ENCODE measurements at regions not wholly inside any gene's neighbourhood (a gene's known extent, or its start where the extent isn't known, plus 50 kb on each side); places are given as distances from the start of the nearest gene placed in this dataset.

DNA sequence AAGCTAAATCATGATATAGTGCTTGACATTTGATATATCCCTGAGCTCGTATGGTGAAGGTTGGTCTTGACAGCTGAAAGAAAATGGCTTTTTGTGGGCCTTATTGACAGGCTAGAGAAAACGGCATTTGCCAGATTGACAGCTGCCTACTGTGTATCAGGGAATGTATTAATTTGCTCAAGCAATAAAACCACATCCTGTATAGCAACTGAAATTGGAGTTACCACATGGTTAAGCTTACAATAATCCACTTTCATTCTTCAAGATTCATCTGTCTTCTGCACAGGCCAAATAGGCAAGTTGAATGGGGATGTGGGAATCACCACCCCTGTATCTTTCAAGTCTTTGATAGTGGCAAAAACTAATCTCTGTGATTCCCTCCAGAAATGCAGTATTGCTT is 76.2 kb upstream of the IL2 start:
- BruUV-seq (replicated peaks) = no TSS peak
- TF ChIP-seq, protein P1, sequence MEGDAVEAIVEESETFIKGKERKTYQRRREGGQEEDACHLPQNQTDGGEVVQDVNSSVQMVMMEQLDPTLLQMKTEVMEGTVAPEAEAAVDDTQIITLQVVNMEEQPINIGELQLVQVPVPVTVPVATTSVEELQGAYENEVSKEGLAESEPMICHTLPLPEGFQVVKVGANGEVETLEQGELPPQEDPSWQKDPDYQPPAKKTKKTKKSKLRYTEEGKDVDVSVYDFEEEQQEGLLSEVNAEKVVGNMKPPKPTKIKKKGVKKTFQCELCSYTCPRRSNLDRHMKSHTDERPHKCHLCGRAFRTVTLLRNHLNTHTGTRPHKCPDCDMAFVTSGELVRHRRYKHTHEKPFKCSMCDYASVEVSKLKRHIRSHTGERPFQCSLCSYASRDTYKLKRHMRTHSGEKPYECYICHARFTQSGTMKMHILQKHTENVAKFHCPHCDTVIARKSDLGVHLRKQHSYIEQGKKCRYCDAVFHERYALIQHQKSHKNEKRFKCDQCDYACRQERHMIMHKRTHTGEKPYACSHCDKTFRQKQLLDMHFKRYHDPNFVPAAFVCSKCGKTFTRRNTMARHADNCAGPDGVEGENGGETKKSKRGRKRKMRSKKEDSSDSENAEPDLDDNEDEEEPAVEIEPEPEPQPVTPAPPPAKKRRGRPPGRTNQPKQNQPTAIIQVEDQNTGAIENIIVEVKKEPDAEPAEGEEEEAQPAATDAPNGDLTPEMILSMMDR (IDR thresholded peaks at IDR 0.05 in 2 of 3, conservative IDR thresholded peaks at IDR 0.05 in 1 of 3; ENCODE audit: borderline replicate concordance in 1 of 3, insufficient read depth in 1 of 3, low read depth in 2 of 3, low read length in 2 of 3) = no peak
- TF ChIP-seq JUND (IDR thresholded peaks at IDR 0.05) = no peak
- no peak for TF ChIP-seq CBX3 (IDR thresholded peaks at IDR 0.05; ENCODE audit: low read depth)
- no peak for TF ChIP-seq SRF (IDR thresholded peaks at IDR 0.05; ENCODE audit: low read depth)
- no peak for TF ChIP-seq TCF7L2 (IDR thresholded peaks at IDR 0.05; ENCODE audit: borderline replicate concordance, extremely low read depth, insufficient read depth, insufficient read length)
- no peak for TF ChIP-seq ZFX (IDR thresholded peaks at IDR 0.05)
- no peak for TF ChIP-seq EZH2 (IDR thresholded peaks at IDR 0.05)
- TF ChIP-seq FOSL1 (IDR thresholded peaks at IDR 0.05; ENCODE audit: low read depth) = no peak
- TF ChIP-seq SP1 (IDR thresholded peaks at IDR 0.05; ENCODE audit: low read depth) = no peak
- TF ChIP-seq, protein P2, sequence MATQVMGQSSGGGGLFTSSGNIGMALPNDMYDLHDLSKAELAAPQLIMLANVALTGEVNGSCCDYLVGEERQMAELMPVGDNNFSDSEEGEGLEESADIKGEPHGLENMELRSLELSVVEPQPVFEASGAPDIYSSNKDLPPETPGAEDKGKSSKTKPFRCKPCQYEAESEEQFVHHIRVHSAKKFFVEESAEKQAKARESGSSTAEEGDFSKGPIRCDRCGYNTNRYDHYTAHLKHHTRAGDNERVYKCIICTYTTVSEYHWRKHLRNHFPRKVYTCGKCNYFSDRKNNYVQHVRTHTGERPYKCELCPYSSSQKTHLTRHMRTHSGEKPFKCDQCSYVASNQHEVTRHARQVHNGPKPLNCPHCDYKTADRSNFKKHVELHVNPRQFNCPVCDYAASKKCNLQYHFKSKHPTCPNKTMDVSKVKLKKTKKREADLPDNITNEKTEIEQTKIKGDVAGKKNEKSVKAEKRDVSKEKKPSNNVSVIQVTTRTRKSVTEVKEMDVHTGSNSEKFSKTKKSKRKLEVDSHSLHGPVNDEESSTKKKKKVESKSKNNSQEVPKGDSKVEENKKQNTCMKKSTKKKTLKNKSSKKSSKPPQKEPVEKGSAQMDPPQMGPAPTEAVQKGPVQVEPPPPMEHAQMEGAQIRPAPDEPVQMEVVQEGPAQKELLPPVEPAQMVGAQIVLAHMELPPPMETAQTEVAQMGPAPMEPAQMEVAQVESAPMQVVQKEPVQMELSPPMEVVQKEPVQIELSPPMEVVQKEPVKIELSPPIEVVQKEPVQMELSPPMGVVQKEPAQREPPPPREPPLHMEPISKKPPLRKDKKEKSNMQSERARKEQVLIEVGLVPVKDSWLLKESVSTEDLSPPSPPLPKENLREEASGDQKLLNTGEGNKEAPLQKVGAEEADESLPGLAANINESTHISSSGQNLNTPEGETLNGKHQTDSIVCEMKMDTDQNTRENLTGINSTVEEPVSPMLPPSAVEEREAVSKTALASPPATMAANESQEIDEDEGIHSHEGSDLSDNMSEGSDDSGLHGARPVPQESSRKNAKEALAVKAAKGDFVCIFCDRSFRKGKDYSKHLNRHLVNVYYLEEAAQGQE (IDR thresholded peaks at IDR 0.05; ENCODE audit: low read depth) = no peak
- TF ChIP-seq, protein P3, sequence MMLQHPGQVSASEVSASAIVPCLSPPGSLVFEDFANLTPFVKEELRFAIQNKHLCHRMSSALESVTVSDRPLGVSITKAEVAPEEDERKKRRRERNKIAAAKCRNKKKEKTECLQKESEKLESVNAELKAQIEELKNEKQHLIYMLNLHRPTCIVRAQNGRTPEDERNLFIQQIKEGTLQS (IDR thresholded peaks at IDR 0.05) = no peak
- TF ChIP-seq, protein P4, sequence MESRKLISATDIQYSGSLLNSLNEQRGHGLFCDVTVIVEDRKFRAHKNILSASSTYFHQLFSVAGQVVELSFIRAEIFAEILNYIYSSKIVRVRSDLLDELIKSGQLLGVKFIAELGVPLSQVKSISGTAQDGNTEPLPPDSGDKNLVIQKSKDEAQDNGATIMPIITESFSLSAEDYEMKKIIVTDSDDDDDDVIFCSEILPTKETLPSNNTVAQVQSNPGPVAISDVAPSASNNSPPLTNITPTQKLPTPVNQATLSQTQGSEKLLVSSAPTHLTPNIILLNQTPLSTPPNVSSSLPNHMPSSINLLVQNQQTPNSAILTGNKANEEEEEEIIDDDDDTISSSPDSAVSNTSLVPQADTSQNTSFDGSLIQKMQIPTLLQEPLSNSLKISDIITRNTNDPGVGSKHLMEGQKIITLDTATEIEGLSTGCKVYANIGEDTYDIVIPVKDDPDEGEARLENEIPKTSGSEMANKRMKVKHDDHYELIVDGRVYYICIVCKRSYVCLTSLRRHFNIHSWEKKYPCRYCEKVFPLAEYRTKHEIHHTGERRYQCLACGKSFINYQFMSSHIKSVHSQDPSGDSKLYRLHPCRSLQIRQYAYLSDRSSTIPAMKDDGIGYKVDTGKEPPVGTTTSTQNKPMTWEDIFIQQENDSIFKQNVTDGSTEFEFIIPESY (IDR thresholded peaks at IDR 0.05; ENCODE audit: extremely low read depth, insufficient replicate concordance, low read length) = no peak
- no peak for TF ChIP-seq YY1 (IDR thresholded peaks at IDR 0.05; ENCODE audit: extremely low read depth, insufficient replicate concordance, low read depth, low read length)
- TF ChIP-seq CEBPB (IDR thresholded peaks at IDR 0.05; ENCODE audit: low read depth) = no peak
- TF ChIP-seq POLR2A (IDR thresholded peaks at IDR 0.05; ENCODE audit: borderline replicate concordance, extremely low read depth, insufficient read depth, insufficient read length) = no peak
- no peaks in the 10 kb centered on the region for H3K27me3 ChIP-seq (ENCODE audit: insufficient read depth, low read length)
- H3K4me3 ChIP-seq (replicated peaks in 1 of 2; ENCODE audit: low read depth in 1 of 2, low read length in 2 of 2) = no peak overlapping the region
- intact Hi-C loops (cut with micrococcal nuclease) = no loop called here
- no peak overlapping the region for H3K9ac ChIP-seq (ENCODE audit: low read length)
- no peaks in the 10 kb centered on the region for H3K79me2 ChIP-seq (ENCODE audit: insufficient read depth, low read length)
- H3K4me1 ChIP-seq (ENCODE audit: control insufficient read depth in 1 of 2, insufficient read depth in 2 of 2, low read length in 2 of 2) = no peaks in the 10 kb centered on the region
- no peaks in the 10 kb centered on the region for H4K20me1 ChIP-seq (ENCODE audit: insufficient read depth)
- H2AFZ ChIP-seq (ENCODE audit: low read depth, low read length, poor library complexity, severe bottlenecking) = no peak overlapping the region
- H3K9me3 ChIP-seq (ENCODE audit: control insufficient read depth in 1 of 2, insufficient read depth in 1 of 2, low read depth in 1 of 2, low read length in 2 of 2) = no peaks in the 10 kb centered on the region
- no peaks in the 10 kb centered on the region; the same call in 1 of the 2 replicates for H3K9me2 ChIP-seq (ENCODE audit: insufficient read depth)
- H3K27ac ChIP-seq (ENCODE audit: low read depth, low read length) = no peak overlapping the region
- ChIA-PET RAD21 (ENCODE audit: low non-redundant PET in 1 of 2, low total read pairs in 2 of 2, uncharacterized antibody in 2 of 2, unreplicated experiment in 2 of 2) (no interaction called here), CTCF (no interaction called here), POLR2A (no interaction called here)
- no peak overlapping the region for H3K4me2 ChIP-seq (ENCODE audit: low read length)
- ATAC-seq (no peak), DNase-seq (ENCODE audit: low read depth, low spot score) (no peak)
- no peaks in the 10 kb centered on the region for H3K36me3 ChIP-seq (ENCODE audit: control insufficient read depth in 1 of 2, insufficient read depth in 2 of 2, low read length in 2 of 2)
